B cell (primary cell): ENCODE measurements at regions not wholly inside any gene's neighbourhood (a gene's known extent, or its start where the extent isn't known, plus 50 kb on each side); places are given as distances from the start of the nearest gene placed in this dataset.

ENCODE experiments used
- ATAC-seq: fragments of 200-7000 bp; cut with Tn5 transposase; one replicate; pipeline ENCODE4 v1.10.0; 2021; ENCODE audit warnings: low read depth, mild to moderate bottlenecking, moderate number of reproducible peaks, moderate library complexity
- CTCF ChIA-PET: fragments of 350-600 bp; sonication (Branson Sonifier 250); formaldehyde crosslinking; loops from one replicate; lab custom pipeline; 2021; ENCODE audit warnings: antibody characterized with exemption, inconsistent platforms; lab: Charles Lee
- POLR2A ChIA-PET: fragments of 350-600 bp; sonication (Branson Sonifier 250); formaldehyde crosslinking; loops from one replicate; lab custom pipeline; 2021; ENCODE audit warnings: antibody characterized with exemption; lab: Charles Lee
- DNase-seq: peaks from one replicate; pipeline ENCODE4 v3.0.0; 2013
- H2AFZ ChIP-seq: 2 replicates; pipeline ENCODE4 v1.6.1; 2012; ENCODE audit warnings: mild to moderate bottlenecking, low read depth, low read length; ENCODE audit not compliant: insufficient read depth, poor library complexity, severe bottlenecking
- H3K27ac ChIP-seq, 2 donors: 1 replicate in 1 of 2; 2 replicates in 1 of 2; pipeline ENCODE4 v1.5.1; 2012 to 2013; ENCODE audit warnings: low read length in 2 of 2, mild to moderate bottlenecking in 2 of 2, moderate library complexity in 1 of 2
- H3K27me3 ChIP-seq, 4 experiments: fragments of 200-600 bp in 1 of 4; sonication (generic) in 1 of 4; replicated peaks in 1 of 4; 1 replicate in 2 of 4; 2 replicates in 2 of 4; pipeline versions ENCODE4 v1.6.1 to v1.7.0; 2013 to 2016; ENCODE audit warnings: low read length in 3 of 4, mild to moderate bottlenecking in 2 of 4, mixed read lengths in 1 of 4, moderate library complexity in 1 of 4; ENCODE audit not compliant: insufficient read depth in 4 of 4, control insufficient read depth in 3 of 4; ENCODE audit errors: control extremely low read depth in 1 of 4
- H3K36me3 ChIP-seq, 2 experiments: replicated peaks in 1 of 2; 1 replicate in 1 of 2; 2 replicates in 1 of 2; pipeline versions ENCODE4 v1.6.1 to v1.7.1; 2013; ENCODE audit warnings: low read length in 1 of 2; ENCODE audit not compliant: insufficient read depth in 2 of 2, control insufficient read depth in 1 of 2; ENCODE audit errors: control extremely low read depth in 1 of 2, extremely low read depth in 1 of 2
- H3K4me1 ChIP-seq, 2 donors: fragments of 200-600 bp in 1 of 2; sonication (generic) in 1 of 2; 1 replicate in 1 of 2; 2 replicates in 1 of 2; pipeline versions ENCODE4 v1.5.1 to v1.6.1; 2013 to 2017; ENCODE audit warnings: low read length in 2 of 2; ENCODE audit not compliant: control insufficient read depth in 2 of 2, insufficient read depth in 2 of 2
- H3K4me2 ChIP-seq: replicated peaks from 2 replicates; pipeline ENCODE3; 2012; ENCODE audit warnings: mild to moderate bottlenecking, low read depth, low read length; ENCODE audit not compliant: poor library complexity, severe bottlenecking
- H3K4me3 ChIP-seq, 5 experiments: fragments of 200-600 bp in 1 of 5; sonication (generic) in 1 of 5; 1 replicate in 3 of 5; 2 replicates in 2 of 5; pipeline versions ENCODE4 v1.5.1 to v1.7.0; 2011 to 2016; ENCODE audit warnings: low read length in 4 of 5, mild to moderate bottlenecking in 4 of 5, low read depth in 2 of 5, control low read depth in 1 of 5, moderate library complexity in 1 of 5; ENCODE audit not compliant: insufficient read depth in 1 of 5; ENCODE audit errors: control extremely low read depth in 1 of 5, extremely low read depth in 1 of 5
- H3K79me2 ChIP-seq: fragments of 200-600 bp; sonication (generic); one replicate; pipeline ENCODE4 v1.6.0; 2016; ENCODE audit warnings: low read length; ENCODE audit not compliant: control insufficient read depth, insufficient read depth
- H3K9ac ChIP-seq: fragments of 200-600 bp; sonication (generic); 2 replicates; pipeline ENCODE4 v1.6.1; 2017; ENCODE audit warnings: mild to moderate bottlenecking, low read length, moderate library complexity
- H3K9me3 ChIP-seq, 3 donors: one replicate each; pipeline versions ENCODE4 v1.6.1 to v1.7.1; 2013; ENCODE audit warnings: low read length in 2 of 3; ENCODE audit not compliant: control insufficient read depth in 2 of 3, insufficient read depth in 1 of 3; ENCODE audit errors: control extremely low read depth in 1 of 3
- H4K20me1 ChIP-seq: 2 replicates; pipeline ENCODE4 v1.6.0; 2012; ENCODE audit warnings: mild to moderate bottlenecking, low read length; ENCODE audit not compliant: insufficient read depth, control insufficient read depth, poor library complexity, severe bottlenecking
- H3K27ac Mint-ChIP-seq: one replicate; pipeline ENCODE4 v1.8.0; 2021; ENCODE audit warnings: mixed read lengths
- H3K27me3 Mint-ChIP-seq: one replicate; pipeline ENCODE4 v1.8.0; 2021; ENCODE audit warnings: mixed read lengths
- H3K4me1 Mint-ChIP-seq: one replicate; pipeline ENCODE4 v1.8.0; 2021; ENCODE audit warnings: mixed read lengths
- H3K4me3 Mint-ChIP-seq: one replicate; pipeline ENCODE4 v1.8.0; 2021; ENCODE audit warnings: mixed read lengths
- H3K9me3 Mint-ChIP-seq: one replicate; pipeline ENCODE4 v1.8.0; 2022; ENCODE audit warnings: mixed read lengths; ENCODE audit not compliant: insufficient read depth
- EZH2 ChIP-seq: IDR thresholded peaks from 2 replicates; pipeline ENCODE4 v1.6.1; 2012; ENCODE audit warnings: borderline replicate concordance, low read depth, mild to moderate bottlenecking, moderate library complexity, low read length; ENCODE audit not compliant: insufficient read depth, poor library complexity, severe bottlenecking
- WGBS: methylation state at CpG from one replicate; pipeline ENCODE4 v1.1.5; 2013; ENCODE audit warnings: missing lambda C conversion rate; ENCODE audit not compliant: insufficient coverage; 5-methylcytosine and 5-hydroxymethylcytosine counted together
- intact Hi-C: fragments of 100-400 bp; cut with micrococcal nuclease; formaldehyde crosslinking; loops from one replicate; pipeline ENCODE4 v1.10.0; 2022
- TF ChIP-seq, protein P1 (sequence below): fragments of 200-600 bp; IDR thresholded peaks from one replicate; pipeline ENCODE4 v1.8.0; 2022; ENCODE audit warnings: antibody characterized with exemption, mild to moderate bottlenecking

DNA sequence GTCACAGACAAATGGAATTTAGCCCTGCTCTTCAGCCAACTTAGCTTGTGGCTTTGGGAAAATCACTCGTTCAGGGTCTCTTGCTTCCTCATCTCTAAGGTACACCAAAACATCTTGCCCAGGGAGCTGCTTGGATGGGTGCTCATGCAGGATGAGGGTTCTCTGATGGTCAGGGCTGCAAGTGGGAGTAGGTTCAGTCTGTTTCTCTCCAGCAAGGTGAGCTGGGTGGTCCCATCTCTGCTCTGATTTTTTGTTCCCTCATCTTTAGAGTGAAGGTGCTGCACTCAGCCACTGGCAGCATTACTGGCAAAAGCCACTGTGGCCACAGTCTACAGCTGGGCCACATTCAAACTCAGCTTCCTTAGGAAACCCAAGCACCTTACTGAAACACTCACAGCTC lies 149.9 kb upstream of the GPR26 start:
- no peak overlapping the region for H3K27ac ChIP-seq
- H3K4me3 ChIP-seq = no peak overlapping the region
- Mint-ChIP-seq H3K27ac (no peak overlapping the region), H3K4me1 (no peaks in the 10 kb centered on the region), H3K9me3 (no peaks in the 10 kb centered on the region), H3K27me3 (peaks cover 8% of the 10 kb centered on the region), H3K4me3 (no peak overlapping the region)
- H3K9ac ChIP-seq = no peak overlapping the region
- DNase-seq = no peak
- no peak overlapping the region for H2AFZ ChIP-seq
- H3K27me3 ChIP-seq = peaks cover 0 to 4% (median 0%) of the 10 kb centered on the region in 4 experiments
- no peaks in the 10 kb centered on the region for H3K4me1 ChIP-seq
- H3K9me3 ChIP-seq = no peaks in the 10 kb centered on the region
- intact Hi-C loops = no loop called here
- TF ChIP-seq, protein P1, sequence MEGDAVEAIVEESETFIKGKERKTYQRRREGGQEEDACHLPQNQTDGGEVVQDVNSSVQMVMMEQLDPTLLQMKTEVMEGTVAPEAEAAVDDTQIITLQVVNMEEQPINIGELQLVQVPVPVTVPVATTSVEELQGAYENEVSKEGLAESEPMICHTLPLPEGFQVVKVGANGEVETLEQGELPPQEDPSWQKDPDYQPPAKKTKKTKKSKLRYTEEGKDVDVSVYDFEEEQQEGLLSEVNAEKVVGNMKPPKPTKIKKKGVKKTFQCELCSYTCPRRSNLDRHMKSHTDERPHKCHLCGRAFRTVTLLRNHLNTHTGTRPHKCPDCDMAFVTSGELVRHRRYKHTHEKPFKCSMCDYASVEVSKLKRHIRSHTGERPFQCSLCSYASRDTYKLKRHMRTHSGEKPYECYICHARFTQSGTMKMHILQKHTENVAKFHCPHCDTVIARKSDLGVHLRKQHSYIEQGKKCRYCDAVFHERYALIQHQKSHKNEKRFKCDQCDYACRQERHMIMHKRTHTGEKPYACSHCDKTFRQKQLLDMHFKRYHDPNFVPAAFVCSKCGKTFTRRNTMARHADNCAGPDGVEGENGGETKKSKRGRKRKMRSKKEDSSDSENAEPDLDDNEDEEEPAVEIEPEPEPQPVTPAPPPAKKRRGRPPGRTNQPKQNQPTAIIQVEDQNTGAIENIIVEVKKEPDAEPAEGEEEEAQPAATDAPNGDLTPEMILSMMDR = no peak
- TF ChIP-seq EZH2 = no peak
- ChIA-PET CTCF (no interaction called here), POLR2A (no interaction called here)
- no peak overlapping the region for H3K4me2 ChIP-seq
- WGBS = no CpG with 5 or more reads among the region's 1 CpG
- H4K20me1 ChIP-seq = no peaks in the 10 kb centered on the region
- H3K36me3 ChIP-seq = no peaks in the 10 kb centered on the region
- ATAC-seq = no peak
- H3K79me2 ChIP-seq = no peaks in the 10 kb centered on the region

DNA sequence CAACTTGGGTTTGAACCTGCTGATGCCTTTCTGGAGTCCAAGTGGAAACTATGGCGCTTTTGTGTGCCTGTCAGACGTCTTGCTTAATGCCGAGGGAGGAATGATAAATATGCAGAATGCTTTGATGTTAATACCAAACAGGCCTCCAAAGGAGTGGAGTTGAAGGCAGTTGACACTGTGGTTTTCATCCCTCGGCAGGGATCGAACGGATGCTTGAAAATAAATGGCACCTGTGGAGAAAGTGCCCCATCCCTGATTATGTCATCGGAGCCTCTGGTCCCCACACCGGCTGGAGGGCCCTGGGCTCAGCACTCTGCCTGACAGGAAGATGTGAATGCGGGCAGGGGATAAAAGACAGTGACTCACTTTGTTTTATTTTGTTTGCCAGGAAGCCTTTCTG lies 148.7 kb upstream of the GPR26 start:
- POLR2A ChIA-PET = no interaction called here
- no peak overlapping the region for H2AFZ ChIP-seq
- DNase-seq = no peak

More for the DNA sequence above, 148.7 kb upstream of the GPR26 start:
- H3K36me3 ChIP-seq = no peaks in the 10 kb centered on the region
- H3K27me3 ChIP-seq = peaks cover 0 to 4% (median 0%) of the 10 kb centered on the region in 4 experiments
- Mint-ChIP-seq H3K4me3 (no peak overlapping the region), H3K27me3 (peaks cover 8% of the 10 kb centered on the region), H3K27ac (no peak overlapping the region), H3K9me3 (no peaks in the 10 kb centered on the region), H3K4me1 (no peaks in the 10 kb centered on the region)
- no peaks in the 10 kb centered on the region for H3K9me3 ChIP-seq
- no peak for ATAC-seq
- H3K9ac ChIP-seq = no peak overlapping the region
- H3K27ac ChIP-seq = no peak overlapping the region
- H3K79me2 ChIP-seq = no peaks in the 10 kb centered on the region
- H3K4me1 ChIP-seq = no peaks in the 10 kb centered on the region
- no peak for TF ChIP-seq EZH2
- TF ChIP-seq, protein P1 = no peak
- H3K4me2 ChIP-seq = no peak overlapping the region
- WGBS = 85% methylated on average over 7 of the region's 9 CpGs
- no peaks in the 10 kb centered on the region for H4K20me1 ChIP-seq
- CTCF ChIA-PET = no interaction called here
- intact Hi-C loops = no loop called here
- H3K4me3 ChIP-seq = no peak overlapping the region
